MG63 (cell line): ENCODE measurements at regions not wholly inside any gene's neighbourhood (a gene's known extent, or its start where the extent isn't known, plus 50 kb on each side); places are given as distances from the start of the nearest gene placed in this dataset.
"Not testable (repeated sequence)": the region's sequence is repeated elsewhere in the genome, so short reads cannot be mapped to it uniquely, and the experiment has no call there.

Experiments
- DNase-seq: peaks from one replicate; pipeline ENCODE4 v3.0.0-alpha.2; 2020
- H3K27me3 ChIP-seq: fragments of 250-450 bp; sonication (Bioruptor Pico); 2 replicates; pipeline ENCODE4 v1.5.1; 2020; ENCODE audit warnings: mild to moderate bottlenecking, moderate library complexity
- H3K36me3 ChIP-seq: fragments of 250-450 bp; sonication (Bioruptor Pico); 2 replicates; pipeline ENCODE4 v1.5.1; 2020; ENCODE audit warnings: mild to moderate bottlenecking, moderate library complexity
- H3K4me3 ChIP-seq: fragments of 250-450 bp; sonication (Bioruptor Pico); 2 replicates; pipeline ENCODE4 v1.5.1; 2020; ENCODE audit warnings: mild to moderate bottlenecking, moderate library complexity
- H3K9me3 ChIP-seq: fragments of 250-450 bp; sonication (Bioruptor Pico); 2 replicates; pipeline ENCODE4 v1.5.1; 2020; ENCODE audit warnings: mild to moderate bottlenecking, moderate library complexity

- no peaks in the 10 kb centered on the region for H3K27me3 ChIP-seq
- no peaks in the 10 kb centered on the region; the same call in none of the 2 replicates for H3K9me3 ChIP-seq
- H3K4me3 ChIP-seq = no peak overlapping the region
- DNase-seq = no peak
- no peaks in the 10 kb centered on the region for H3K36me3 ChIP-seq
Observed at GRCh38 chr7:106346167-106346677, 61.4 kb upstream of the NAMPT start.

DNA sequence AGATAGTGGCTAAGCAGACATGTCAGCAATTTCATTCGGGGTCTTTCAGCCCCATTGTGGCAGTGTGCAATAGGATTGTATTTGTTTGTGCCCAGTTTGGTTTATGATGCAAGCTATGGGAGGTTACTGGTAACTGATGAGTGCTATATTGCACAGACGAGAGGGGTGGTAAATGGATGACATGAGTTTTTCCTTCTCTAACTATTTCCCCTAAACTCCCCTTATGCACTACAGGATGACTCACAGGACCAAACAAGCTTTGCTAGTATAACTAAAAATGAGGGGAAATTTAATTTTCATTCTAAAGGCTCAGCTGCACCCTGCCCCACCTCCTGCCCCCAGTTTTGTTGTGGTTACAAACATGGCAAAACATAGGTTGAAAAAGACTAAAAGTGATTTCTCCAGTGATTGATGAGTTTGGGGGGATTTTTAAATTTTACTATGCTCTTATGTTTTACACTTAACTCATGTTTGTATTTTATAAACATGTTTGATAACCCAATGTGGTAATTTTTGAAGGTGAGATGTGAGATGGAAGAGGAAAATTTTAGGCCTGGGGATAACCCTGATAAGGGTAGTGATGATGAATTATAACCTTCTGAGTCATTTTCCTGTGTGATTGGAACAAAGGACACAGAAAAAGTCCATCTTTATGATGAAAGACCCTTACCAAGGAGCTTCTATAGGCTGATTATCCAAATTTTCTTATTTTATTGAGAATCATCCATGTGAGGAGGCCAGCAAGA, 60.8 kb upstream of the NAMPT start:
- DNase-seq = no peak
- no peaks in the 10 kb centered on the region for H3K36me3 ChIP-seq
- H3K27me3 ChIP-seq = no peaks in the 10 kb centered on the region
- H3K9me3 ChIP-seq = no peaks in the 10 kb centered on the region; the same call in none of the 2 replicates
- H3K4me3 ChIP-seq = no peak overlapping the region

- Histone ChIP-seq H3K4me3 (no peak overlapping the region), H3K27me3 (no peaks in the 10 kb centered on the region), H3K9me3 (no peaks in the 10 kb centered on the region; the same call in none of the 2 replicates), H3K36me3 (no peaks in the 10 kb centered on the region)
- DNase-seq = no peak
Observed at GRCh38 chr7:106344861-106345260, 60.1 kb upstream of the NAMPT start.

- H3K27me3 ChIP-seq = no peaks in the 10 kb centered on the region
- H3K4me3 ChIP-seq = no peak overlapping the region
- no peak for DNase-seq
- no peaks in the 10 kb centered on the region; the same call in none of the 2 replicates for H3K9me3 ChIP-seq
- H3K36me3 ChIP-seq = no peaks in the 10 kb centered on the region
Observed at GRCh38 chr7:106344211-106344610, 59.4 kb upstream of the NAMPT start.

- H3K27me3 ChIP-seq, DNase-seq, H3K9me3 ChIP-seq, H3K36me3 ChIP-seq, H3K4me3 ChIP-seq: not testable (repeated sequence)
Observed at GRCh38 chr7:106342049-106342448, 57.3 kb upstream of the NAMPT start.

DNA sequence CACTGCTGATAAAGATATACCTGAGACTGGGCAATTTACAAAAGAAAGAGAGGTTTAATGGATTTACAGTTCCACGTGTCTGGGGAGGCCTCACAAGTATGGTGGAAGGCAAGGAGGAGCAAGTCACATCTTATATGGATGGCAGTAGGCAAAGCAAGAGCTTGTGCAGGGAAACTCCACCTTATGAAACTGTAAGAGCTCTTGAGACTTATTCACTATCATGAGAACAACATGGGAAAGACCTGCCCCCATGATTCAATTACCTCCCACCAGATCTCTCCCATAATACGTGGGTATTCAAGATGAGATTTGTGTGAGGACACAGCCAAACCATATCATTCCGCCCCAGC, 55.4 kb upstream of the NAMPT start:
- H3K27me3 ChIP-seq, H3K36me3 ChIP-seq, H3K9me3 ChIP-seq, H3K4me3 ChIP-seq, DNase-seq: not testable (repeated sequence)

- Histone ChIP-seq H3K4me3 (no peak overlapping the region), H3K27me3 (no peaks in the 10 kb centered on the region), H3K9me3 (peaks cover 2% of the 10 kb centered on the region), H3K36me3 (no peaks in the 10 kb centered on the region)
- no peak for DNase-seq
Observed at GRCh38 chr7:106339513-106340246, 54.9 kb upstream of the NAMPT start.

DNA sequence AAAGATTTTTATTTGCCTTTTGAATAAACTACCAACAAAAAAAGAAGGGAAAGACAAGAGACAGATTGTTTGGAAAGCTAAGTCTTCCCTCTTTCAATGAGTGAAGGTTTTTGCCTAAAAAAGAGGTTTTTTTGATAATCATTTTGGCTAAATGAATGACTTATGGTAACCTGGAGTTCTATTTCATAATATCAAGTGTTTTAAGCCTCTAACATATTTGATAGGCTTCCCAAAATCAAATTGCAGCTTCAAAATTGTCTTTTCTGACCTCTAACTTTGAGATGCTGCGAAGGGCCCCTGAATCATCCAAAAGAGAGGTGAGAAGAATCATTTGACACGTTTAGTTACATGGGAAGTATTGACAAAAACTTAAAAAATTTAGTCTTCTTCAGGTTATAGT, 53.0 kb upstream of the NAMPT start:
- Histone ChIP-seq H3K9me3 (peaks cover 2% of the 10 kb centered on the region), H3K4me3 (no peak overlapping the region), H3K36me3 (no peaks in the 10 kb centered on the region), H3K27me3 (no peaks in the 10 kb centered on the region)
- DNase-seq = no peak

GRCh38 chr7:106335814-106336213, 51.0 kb upstream of the NAMPT start:
- peaks cover 2% of the 10 kb centered on the region; the same call in 1 of the 2 replicates for H3K9me3 ChIP-seq
- H3K27me3 ChIP-seq = no peaks in the 10 kb centered on the region
- DNase-seq = no peak
- no peaks in the 10 kb centered on the region for H3K36me3 ChIP-seq
- H3K4me3 ChIP-seq = no peak overlapping the region
